ENCODE measurements at regions not wholly inside any gene's neighbourhood (a gene's known extent, or its start where the extent isn't known, plus 50 kb on each side); places are given as distances from the start of the nearest gene placed in this dataset.
"Not testable (repeated sequence)": the region's sequence is repeated elsewhere in the genome, so short reads cannot be mapped to it uniquely, and the experiment has no call there.

GRCh38 chr2:84373391-84373790 lies 85.7 kb downstream of the SUCLG1 start:
- DNase-seq (ENCODE audit: low spot score): no peak

GRCh38 chr2:84362541-84362940 lies 96.5 kb downstream of the SUCLG1 start:
- DNase-seq (ENCODE audit: low spot score): no peak

GRCh38 chr2:84338069-84338468 lies 121.0 kb downstream of the SUCLG1 start:
- DNase-seq (ENCODE audit: low spot score): no peak

GRCh38 chr2:84327645-84328249 lies 131.3 kb downstream of the SUCLG1 start:
- no peak for DNase-seq (ENCODE audit: low spot score)

- DNase-seq (ENCODE audit: low spot score): no peak
Measured at GRCh38 chr2:84326831-84327432, 132.1 kb downstream of the SUCLG1 start.

- DNase-seq (ENCODE audit: low spot score): no peak
Measured at GRCh38 chr2:84323890-84324289, 135.2 kb downstream of the SUCLG1 start.

GRCh38 chr2:84320940-84321339 lies 138.1 kb downstream of the SUCLG1 start:
- no peak for DNase-seq (ENCODE audit: low spot score)

- DNase-seq (ENCODE audit: low spot score): no peak
Measured at GRCh38 chr2:84319581-84319980, 139.5 kb downstream of the SUCLG1 start.

- no peak for DNase-seq (ENCODE audit: low spot score)
Measured at GRCh38 chr2:84317135-84317534, 141.9 kb downstream of the SUCLG1 start.

GRCh38 chr2:84314901-84315330 lies 144.2 kb downstream of the SUCLG1 start:
- peak; percentile 63 for DNase-seq (ENCODE audit: low spot score)

GRCh38 chr2:84314250-84314649 lies 144.8 kb downstream of the SUCLG1 start:
- no peak for DNase-seq (ENCODE audit: low spot score)

- no peak for DNase-seq (ENCODE audit: low spot score)
Measured at GRCh38 chr2:84309281-84309680, 149.8 kb downstream of the SUCLG1 start.

GRCh38 chr2:84306361-84306760 lies 152.7 kb downstream of the SUCLG1 start:
- no peak for DNase-seq (ENCODE audit: low spot score)

GRCh38 chr2:84302513-84303412 lies 156.3 kb downstream of the SUCLG1 start:
- peak; percentile 51 for DNase-seq (ENCODE audit: low spot score)

GRCh38 chr2:84301717-84302116 lies 157.4 kb downstream of the SUCLG1 start:
- DNase-seq (ENCODE audit: low spot score): no peak

GRCh38 chr2:84300696-84301029 lies 158.4 kb downstream of the SUCLG1 start:
- no peak for DNase-seq (ENCODE audit: low spot score)

GRCh38 chr2:84300001-84300695 lies 158.9 kb downstream of the SUCLG1 start:
- not testable (repeated sequence) for DNase-seq (ENCODE audit: low spot score)

- DNase-seq (ENCODE audit: low spot score): no peak
Measured at GRCh38 chr2:84299211-84299775, 159.8 kb downstream of the SUCLG1 start.

- DNase-seq (ENCODE audit: low spot score): no peak
Measured at GRCh38 chr2:84297155-84297554, 161.9 kb downstream of the SUCLG1 start.

- DNase-seq (ENCODE audit: low spot score): no peak
Measured at GRCh38 chr2:84293791-84294380, 165.2 kb downstream of the SUCLG1 start.

GRCh38 chr2:84292545-84292944 lies 166.5 kb downstream of the SUCLG1 start:
- DNase-seq (ENCODE audit: low spot score): no peak

- no peak for DNase-seq (ENCODE audit: low spot score)
Measured at GRCh38 chr2:84290537-84290936, 168.5 kb downstream of the SUCLG1 start.

All from hepatic stellate cell (primary cell).